Pons (tissue), 1 donor: ENCODE measurements at regions not wholly inside any gene's neighbourhood (a gene's known extent, or its start where the extent isn't known, plus 50 kb on each side); places are given as distances from the start of the nearest gene placed in this dataset.
"Not testable (repeated sequence)": the region's sequence is repeated elsewhere in the genome, so short reads cannot be mapped to it uniquely, and the experiment has no call there.

ENCODE experiments used
- DNase-seq: peaks from one replicate; pipeline ENCODE4 v3.0.0-alpha.2; 2016; ENCODE audit warnings: low spot score

GRCh38 chr5:92629000-92629399 is 952.0 kb downstream of the NR2F1-AS1 start:
- no peak for DNase-seq

GRCh38 chr5:92627186-92627585 is 953.8 kb downstream of the NR2F1-AS1 start:
- DNase-seq, result no peak

DNA sequence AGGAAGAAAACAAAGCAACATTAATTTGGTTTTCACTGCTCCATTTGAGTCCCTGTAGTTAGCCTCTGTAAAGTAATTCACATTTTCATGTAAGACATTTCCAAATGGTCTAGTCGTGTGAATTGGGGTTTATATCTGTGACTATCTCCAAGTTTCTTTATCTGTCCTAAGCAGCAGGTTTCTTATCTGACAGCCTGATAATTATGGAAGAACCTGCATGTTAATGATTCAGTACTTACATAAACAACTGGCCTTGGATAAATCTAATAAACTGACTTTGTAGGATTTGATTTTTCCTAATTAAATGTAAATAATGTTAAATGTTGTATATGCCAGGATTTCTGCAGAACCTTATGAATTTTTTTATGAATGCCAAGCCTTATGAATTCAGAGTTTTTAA is 964.9 kb downstream of the NR2F1-AS1 start:
- no peak for DNase-seq

DNA sequence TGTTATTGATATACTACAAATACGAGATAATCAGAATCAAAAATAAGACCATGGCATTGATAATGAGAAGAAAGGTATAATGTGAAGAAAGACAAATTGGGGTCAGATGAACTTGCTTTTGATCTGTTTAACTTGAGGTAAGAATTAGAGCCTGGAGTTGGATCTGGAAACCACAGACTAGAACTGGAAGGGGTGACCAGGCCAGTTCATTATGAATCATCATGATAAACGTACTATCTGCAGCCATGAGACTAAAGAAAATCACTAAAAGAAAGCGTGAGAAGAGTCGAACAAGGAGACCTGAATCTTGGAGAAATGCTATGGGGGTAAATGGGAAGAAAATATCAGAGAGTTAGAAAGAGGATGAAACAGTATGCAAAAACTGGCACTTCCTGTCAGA is 967.5 kb downstream of the NR2F1-AS1 start:
- DNase-seq, result no peak

- not testable (repeated sequence) for DNase-seq
Observed at GRCh38 chr5:92610435-92610834, 970.6 kb downstream of the NR2F1-AS1 start.

GRCh38 chr5:92605591-92605990 is 975.4 kb downstream of the NR2F1-AS1 start:
- no peak for DNase-seq

DNA sequence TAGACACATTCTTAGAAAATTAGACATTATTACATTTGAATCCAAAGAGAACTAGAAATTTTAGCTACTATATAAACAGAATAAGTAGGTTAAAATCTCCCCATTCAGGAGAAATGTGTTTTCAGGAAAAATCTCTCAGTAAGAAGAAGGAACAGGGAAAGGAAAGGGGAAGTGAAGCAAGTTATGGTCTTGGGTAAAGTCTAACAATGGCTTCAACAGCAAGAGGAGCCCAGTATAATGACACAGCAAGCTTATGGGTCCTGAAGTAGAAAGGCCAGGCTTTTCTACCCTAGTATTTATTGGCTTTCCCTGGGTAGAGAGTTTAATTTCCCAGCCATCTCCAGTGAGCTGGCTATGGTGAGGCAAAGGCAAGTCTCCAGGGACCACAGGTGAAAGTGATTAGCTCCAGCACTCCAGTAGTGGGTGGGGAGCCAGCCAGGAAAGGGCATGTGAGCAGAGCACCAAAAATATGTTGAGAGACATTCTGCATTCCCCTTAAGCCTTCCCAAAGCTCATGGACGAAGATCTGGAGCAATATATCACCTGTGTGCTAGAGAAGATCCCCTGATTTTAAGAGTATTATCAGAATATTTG is 981.7 kb downstream of the NR2F1-AS1 start:
- no peak for DNase-seq

DNA sequence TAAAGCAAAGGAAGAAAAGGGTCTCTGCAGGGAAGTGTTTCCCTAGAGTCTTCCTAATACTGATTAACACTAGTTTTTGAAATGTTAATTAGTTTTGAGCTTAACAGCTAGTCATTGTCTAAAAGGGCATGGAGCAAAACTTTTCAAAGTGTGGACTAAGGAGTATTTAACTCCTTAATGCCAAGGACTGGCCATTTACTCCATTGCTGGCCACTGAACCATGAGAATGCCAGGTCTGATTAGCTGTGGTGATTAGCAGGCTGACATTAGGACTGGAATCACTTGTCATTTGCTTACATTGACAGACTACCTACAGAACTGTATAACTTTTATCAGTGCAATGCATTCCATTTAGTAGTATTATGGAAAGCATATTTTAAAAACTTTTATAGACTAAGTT is 987.0 kb downstream of the NR2F1-AS1 start:
- DNase-seq, result no peak

GRCh38 chr5:92588876-92589275 is 992.1 kb downstream of the NR2F1-AS1 start:
- DNase-seq, result no peak

DNA sequence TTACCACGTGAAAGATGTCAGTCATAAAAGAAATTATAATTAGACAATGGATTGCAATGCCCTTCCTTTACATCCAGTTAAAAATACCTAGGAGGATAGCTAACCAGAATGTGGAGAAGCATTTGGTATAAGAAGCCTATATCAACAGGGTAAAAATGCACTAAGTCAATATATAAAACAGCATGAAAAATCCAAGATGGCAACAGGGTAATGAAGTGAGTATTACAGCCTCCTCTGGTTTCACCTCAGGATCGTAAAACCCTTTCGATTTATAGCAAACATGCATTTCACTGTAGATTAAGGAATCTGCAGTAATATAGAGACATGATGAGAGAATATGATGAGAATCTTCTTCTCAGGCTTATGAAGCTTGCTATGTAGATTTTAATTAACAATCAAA is 999.3 kb downstream of the NR2F1-AS1 start:
- DNase-seq, result no peak

DNA sequence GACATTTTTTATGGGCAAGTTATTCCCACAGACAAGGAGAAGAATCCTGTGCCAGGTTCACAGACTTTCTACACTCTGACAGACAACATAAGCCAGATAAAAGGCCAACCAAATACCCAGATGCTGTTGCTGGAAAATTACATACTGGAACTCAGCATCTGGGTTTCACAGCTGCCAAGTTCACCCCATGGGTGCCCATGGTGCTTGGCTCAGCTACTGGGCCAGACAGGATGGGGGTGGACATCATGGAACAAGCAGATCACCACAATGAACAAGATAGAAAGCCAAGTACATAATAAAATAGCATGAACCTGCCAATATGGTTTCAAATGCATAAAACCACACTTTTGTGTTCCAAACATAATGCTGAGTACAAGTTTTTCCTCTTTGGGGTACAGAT is 999.8 kb downstream of the NR2F1-AS1 start:
- DNase-seq, result no peak

DNA sequence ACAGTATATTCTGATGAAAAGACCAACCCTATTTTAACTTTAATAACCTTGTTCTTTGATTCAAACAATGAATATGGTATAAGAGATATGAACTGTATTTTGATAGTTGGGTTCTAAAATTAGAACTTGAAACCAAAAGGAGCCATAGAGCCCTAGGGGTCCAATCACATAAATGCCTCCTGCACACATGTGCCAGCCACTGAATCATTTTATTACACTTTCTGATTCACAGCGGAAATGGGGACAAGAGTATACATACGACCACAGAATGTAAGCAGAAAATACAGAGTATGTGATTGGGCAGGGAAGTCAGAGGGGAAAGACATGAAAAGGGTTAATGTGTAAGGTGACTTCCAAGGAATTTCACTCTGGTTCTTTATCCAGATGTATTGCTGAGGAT is 1000.2 kb downstream of the NR2F1-AS1 start:
- no peak for DNase-seq

DNA sequence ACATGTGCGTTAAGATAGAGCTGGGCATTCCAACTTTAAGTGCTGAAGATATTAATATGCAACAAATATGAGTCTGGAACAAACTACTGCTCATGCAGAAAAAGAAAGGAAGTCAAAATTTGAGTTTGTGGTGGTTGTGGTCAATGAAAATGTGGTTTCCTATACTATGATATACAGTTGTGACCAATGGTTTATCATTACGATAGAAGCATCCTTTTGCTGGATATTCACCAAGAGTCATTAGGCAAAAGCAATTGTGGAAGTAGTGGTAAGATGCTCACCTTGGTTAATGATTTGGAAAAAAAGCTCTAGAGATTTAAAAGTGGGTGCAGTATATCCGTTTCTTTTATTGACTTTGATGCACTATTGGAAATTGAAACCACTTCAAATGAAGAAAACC is 1007.0 kb downstream of the NR2F1-AS1 start:
- DNase-seq, result no peak

DNA sequence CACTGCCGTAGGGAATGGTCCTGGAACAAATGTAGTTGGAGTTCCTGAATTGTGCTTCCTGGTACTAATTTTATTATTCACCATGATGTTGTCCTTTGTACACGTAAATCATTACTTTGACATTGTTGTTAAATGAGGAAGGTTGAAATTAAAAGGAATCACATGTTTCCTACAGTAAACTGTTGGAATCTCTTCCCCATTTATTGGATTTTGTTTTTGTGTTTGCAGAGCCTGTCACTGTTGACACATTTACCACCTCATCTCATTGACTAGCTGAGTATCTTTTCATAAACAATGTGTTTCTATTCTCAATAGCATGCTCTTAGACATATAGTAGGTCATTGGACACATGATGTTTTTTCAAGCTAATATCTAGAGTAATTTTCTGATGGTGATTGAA is 1012.5 kb downstream of the NR2F1-AS1 start:
- DNase-seq, result no peak

GRCh38 chr5:92567831-92568450 is 1013.1 kb downstream of the NR2F1-AS1 start:
- no peak for DNase-seq

- no peak for DNase-seq
Observed at GRCh38 chr5:92566113-92566786, 1014.8 kb downstream of the NR2F1-AS1 start.

DNA sequence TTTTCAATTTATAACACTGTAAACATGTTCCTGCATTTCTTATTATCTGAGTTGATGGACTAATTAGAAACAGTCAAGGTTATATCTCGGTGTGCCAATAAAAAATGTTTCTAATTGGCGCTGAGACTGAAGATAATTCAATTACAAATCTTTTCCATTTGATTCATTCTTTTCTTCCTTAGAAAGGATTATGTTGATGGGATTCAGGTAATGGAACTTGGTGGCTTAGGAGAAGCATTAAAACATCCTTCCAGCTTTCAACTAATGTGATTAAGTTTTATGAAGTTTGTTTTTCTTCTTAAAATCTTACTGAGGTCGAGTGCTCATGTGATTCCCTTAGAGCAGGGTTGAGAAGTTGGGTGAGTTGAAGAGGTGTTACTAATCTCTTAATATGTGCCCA is 1015.3 kb downstream of the NR2F1-AS1 start:
- no peak for DNase-seq

DNA sequence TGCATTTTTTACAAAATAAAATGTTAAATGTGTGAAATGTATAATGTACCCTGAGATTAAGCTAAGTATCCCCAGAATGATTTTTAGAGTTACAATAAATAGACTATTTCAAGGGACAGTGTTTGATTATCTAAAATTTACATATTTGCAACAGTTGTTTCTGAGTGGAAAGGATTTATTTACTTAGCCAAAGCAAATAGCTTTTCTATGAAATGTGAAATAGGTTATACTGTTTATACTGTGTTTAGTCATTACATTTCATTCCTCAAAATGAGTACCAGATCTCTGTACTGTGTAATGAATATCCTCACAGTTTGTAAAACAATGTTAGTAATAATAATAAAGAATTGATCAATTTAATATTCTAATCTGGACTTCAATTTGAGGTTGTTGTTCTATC is 1019.0 kb downstream of the NR2F1-AS1 start:
- no peak for DNase-seq

GRCh38 chr5:92561411-92561959 is 1019.5 kb downstream of the NR2F1-AS1 start:
- no peak for DNase-seq

DNA sequence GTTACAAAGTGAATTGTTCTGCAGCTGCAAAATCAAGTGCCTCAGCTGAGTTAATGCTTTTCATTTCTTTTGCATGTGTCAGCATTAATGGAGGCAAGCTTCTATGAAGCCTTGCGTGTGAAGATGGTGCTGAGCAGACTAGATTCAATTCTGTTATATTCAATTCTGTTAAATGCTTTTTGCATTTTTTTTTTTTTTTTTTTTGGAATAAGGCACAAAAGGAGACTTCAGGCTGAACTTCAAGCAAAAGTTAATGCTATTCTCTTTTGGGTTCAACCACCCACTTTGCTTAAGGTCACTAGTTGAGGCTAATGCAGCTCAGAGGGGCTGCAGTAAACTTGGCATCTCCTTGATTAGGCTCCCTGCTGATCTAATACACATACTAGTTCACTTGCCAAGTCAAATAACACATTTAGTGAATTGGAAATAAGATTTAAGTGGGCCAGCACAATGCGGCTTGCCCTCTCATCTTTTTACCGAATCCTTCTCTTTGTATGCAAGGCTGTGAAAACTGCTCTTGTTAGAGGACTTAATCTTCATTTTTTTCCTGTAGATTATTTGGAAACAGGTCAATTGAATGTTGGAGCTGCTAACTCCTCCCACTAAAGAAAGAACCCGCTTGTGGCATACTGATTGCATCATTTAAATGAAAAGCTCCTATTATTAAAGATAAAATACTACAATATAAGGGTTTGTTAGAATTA is 1020.2 kb downstream of the NR2F1-AS1 start:
- no peak for DNase-seq

GRCh38 chr5:92559781-92560180 is 1021.2 kb downstream of the NR2F1-AS1 start:
- DNase-seq, result peak; percentile 2

GRCh38 chr5:92559331-92559730 is 1021.7 kb downstream of the NR2F1-AS1 start:
- no peak for DNase-seq

- DNase-seq, result no peak
Observed at GRCh38 chr5:92556747-92557146, 1024.3 kb downstream of the NR2F1-AS1 start.
